Activated T-cell treated with anti-CD3 and anti-CD28 coated beads, Interleukin-2, amount 50 U/mL, for 4 hours (primary cell): ENCODE measurements at regions not wholly inside any gene's neighbourhood (a gene's known extent, or its start where the extent isn't known, plus 50 kb on each side); places are given as distances from the start of the nearest gene placed in this dataset.

Experiments used
- ATAC-seq, 2 donors: fragments of 200-7000 bp; cut with Tn5 transposase; one replicate each; pipeline ENCODE4 v1.10.0; 2021
- DNase-seq: peaks from one replicate; pipeline ENCODE4 v3.0.0-alpha.2; 2020
- H3K27me3 Mint-ChIP-seq: one replicate; pipeline ENCODE4 v1.8.0; 2021; ENCODE audit warnings: low read depth, mixed read lengths
- H3K36me3 Mint-ChIP-seq: one replicate; pipeline ENCODE4 v1.8.0; 2022; ENCODE audit warnings: mixed read lengths; ENCODE audit not compliant: insufficient read depth
- H3K4me1 Mint-ChIP-seq: one replicate; pipeline ENCODE4 v1.8.0; 2021; ENCODE audit warnings: low read depth, mixed read lengths
- H3K4me3 Mint-ChIP-seq: one replicate; pipeline ENCODE4 v1.8.0; 2021; ENCODE audit warnings: mild to moderate bottlenecking, moderate library complexity, mixed read lengths
- H3K9me3 Mint-ChIP-seq: one replicate; pipeline ENCODE4 v1.8.0; 2021; ENCODE audit warnings: mixed read lengths

GRCh38 chr2:122927710-122928557, 1097.2 kb upstream of the CNTNAP5 start:
- DNase-seq (no peak), ATAC-seq (no peak)
- Mint-ChIP-seq H3K4me1 (no peaks in the 10 kb centered on the region), H3K9me3 (peaks cover 40% of the 10 kb centered on the region), H3K36me3 (no peaks in the 10 kb centered on the region), H3K4me3 (no peak overlapping the region), H3K27me3 (no peaks in the 10 kb centered on the region)

- no peaks in the 10 kb centered on the region for H3K4me1 Mint-ChIP-seq
- H3K27me3 Mint-ChIP-seq, result no peaks in the 10 kb centered on the region
- H3K4me3 Mint-ChIP-seq, result no peak overlapping the region
- H3K9me3 Mint-ChIP-seq, result peaks cover 31% of the 10 kb centered on the region
- no peaks in the 10 kb centered on the region for H3K36me3 Mint-ChIP-seq
- ATAC-seq (no peak), DNase-seq (no peak)
Observed at GRCh38 chr2:122929347-122929746, 1095.7 kb upstream of the CNTNAP5 start.

GRCh38 chr2:122935506-122935905, 1089.6 kb upstream of the CNTNAP5 start:
- no peaks in the 10 kb centered on the region for H3K36me3 Mint-ChIP-seq
- no peaks in the 10 kb centered on the region for H3K27me3 Mint-ChIP-seq
- no peak overlapping the region for H3K4me3 Mint-ChIP-seq
- H3K4me1 Mint-ChIP-seq, result no peaks in the 10 kb centered on the region
- no peak for ATAC-seq
- no peak for DNase-seq
- peaks cover 14% of the 10 kb centered on the region for H3K9me3 Mint-ChIP-seq

- Mint-ChIP-seq H3K27me3 (no peaks in the 10 kb centered on the region), H3K36me3 (no peaks in the 10 kb centered on the region), H3K9me3 (peaks cover 18% of the 10 kb centered on the region), H3K4me3 (no peak overlapping the region), H3K4me1 (no peaks in the 10 kb centered on the region)
- no peak for ATAC-seq
- no peak for DNase-seq
Observed at GRCh38 chr2:122939796-122940195, 1085.3 kb upstream of the CNTNAP5 start.

GRCh38 chr2:122949523-122949922, 1075.6 kb upstream of the CNTNAP5 start:
- Mint-ChIP-seq H3K27me3 (no peaks in the 10 kb centered on the region), H3K9me3 (peaks cover 18% of the 10 kb centered on the region), H3K4me3 (no peak overlapping the region), H3K4me1 (no peaks in the 10 kb centered on the region), H3K36me3 (no peaks in the 10 kb centered on the region)
- ATAC-seq, result no peak
- no peak for DNase-seq

- Mint-ChIP-seq H3K27me3 (no peaks in the 10 kb centered on the region), H3K4me3 (no peak overlapping the region), H3K36me3 (no peaks in the 10 kb centered on the region), H3K4me1 (no peaks in the 10 kb centered on the region), H3K9me3 (peaks cover 24% of the 10 kb centered on the region)
- DNase-seq, result no peak
- no peak for ATAC-seq
Observed at GRCh38 chr2:122955776-122956175, 1069.3 kb upstream of the CNTNAP5 start.

GRCh38 chr2:122960759-122961641, 1064.1 kb upstream of the CNTNAP5 start:
- DNase-seq (no peak), ATAC-seq (no peak)
- no peaks in the 10 kb centered on the region for H3K4me1 Mint-ChIP-seq
- peaks cover 11% of the 10 kb centered on the region for H3K9me3 Mint-ChIP-seq
- no peaks in the 10 kb centered on the region for H3K36me3 Mint-ChIP-seq
- no peak overlapping the region for H3K4me3 Mint-ChIP-seq
- no peaks in the 10 kb centered on the region for H3K27me3 Mint-ChIP-seq

- no peaks in the 10 kb centered on the region for H3K4me1 Mint-ChIP-seq
- H3K27me3 Mint-ChIP-seq, result no peaks in the 10 kb centered on the region
- no peak for ATAC-seq
- no peaks in the 10 kb centered on the region for H3K36me3 Mint-ChIP-seq
- DNase-seq, result no peak
- no peak overlapping the region for H3K4me3 Mint-ChIP-seq
- H3K9me3 Mint-ChIP-seq, result peaks cover 28% of the 10 kb centered on the region
Observed at GRCh38 chr2:122966461-122966860, 1058.6 kb upstream of the CNTNAP5 start.

GRCh38 chr2:122977580-122977979, 1047.5 kb upstream of the CNTNAP5 start:
- Mint-ChIP-seq H3K36me3 (no peaks in the 10 kb centered on the region), H3K27me3 (no peaks in the 10 kb centered on the region), H3K9me3 (peaks cover 18% of the 10 kb centered on the region), H3K4me3 (no peak overlapping the region), H3K4me1 (no peaks in the 10 kb centered on the region)
- DNase-seq (no peak), ATAC-seq (no peak)

GRCh38 chr2:122980671-122981070, 1044.4 kb upstream of the CNTNAP5 start:
- no peak for ATAC-seq
- Mint-ChIP-seq H3K36me3 (no peaks in the 10 kb centered on the region), H3K9me3 (peaks cover 26% of the 10 kb centered on the region), H3K4me3 (no peak overlapping the region), H3K27me3 (no peaks in the 10 kb centered on the region), H3K4me1 (no peaks in the 10 kb centered on the region)
- DNase-seq, result no peak

- DNase-seq (no peak), ATAC-seq (no peak)
- H3K9me3 Mint-ChIP-seq, result peaks cover 26% of the 10 kb centered on the region
- no peaks in the 10 kb centered on the region for H3K36me3 Mint-ChIP-seq
- no peak overlapping the region for H3K4me3 Mint-ChIP-seq
- no peaks in the 10 kb centered on the region for H3K4me1 Mint-ChIP-seq
- H3K27me3 Mint-ChIP-seq, result no peaks in the 10 kb centered on the region
Observed at GRCh38 chr2:122982936-122983335, 1042.2 kb upstream of the CNTNAP5 start.

- no peaks in the 10 kb centered on the region for H3K27me3 Mint-ChIP-seq
- DNase-seq (no peak), ATAC-seq (no peak)
- H3K9me3 Mint-ChIP-seq, result peaks cover 14% of the 10 kb centered on the region
- no peaks in the 10 kb centered on the region for H3K36me3 Mint-ChIP-seq
- H3K4me1 Mint-ChIP-seq, result no peaks in the 10 kb centered on the region
- no peak overlapping the region for H3K4me3 Mint-ChIP-seq
Observed at GRCh38 chr2:122988395-122989221, 1036.5 kb upstream of the CNTNAP5 start.

- DNase-seq, result no peak
- Mint-ChIP-seq H3K4me3 (no peak overlapping the region), H3K9me3 (peaks cover 8% of the 10 kb centered on the region)
Observed at GRCh38 chr2:122993592-122993991, 1031.5 kb upstream of the CNTNAP5 start.

GRCh38 chr2:122999258-122999657, 1025.8 kb upstream of the CNTNAP5 start:
- H3K4me3 Mint-ChIP-seq, result no peak overlapping the region
- ATAC-seq (no peak), DNase-seq (no peak)
- H3K36me3 Mint-ChIP-seq, result no peaks in the 10 kb centered on the region
- peaks cover 22% of the 10 kb centered on the region for H3K9me3 Mint-ChIP-seq
- no peaks in the 10 kb centered on the region for H3K27me3 Mint-ChIP-seq
- no peaks in the 10 kb centered on the region for H3K4me1 Mint-ChIP-seq

More at GRCh38 chr2:122993592-122993991, 1031.5 kb upstream of the CNTNAP5 start:
- H3K36me3 Mint-ChIP-seq, result no peaks in the 10 kb centered on the region
- no peaks in the 10 kb centered on the region for H3K4me1 Mint-ChIP-seq
- ATAC-seq, result no peak
- H3K27me3 Mint-ChIP-seq, result no peaks in the 10 kb centered on the region
